ENCODE measurements at regions not wholly inside any gene's neighbourhood (a gene's known extent, or its start where the extent isn't known, plus 50 kb on each side); places are given as distances from the start of the nearest gene placed in this dataset.

- no peak for DNase-seq (ENCODE audit: low read depth, low spot score)
- H3K27ac ChIP-seq = no peak overlapping the region
Measured at GRCh38 chr2:6309415-6310255, 556.1 kb downstream of the CMPK2 start.

- DNase-seq (ENCODE audit: low read depth, low spot score) = no peak
- no peak overlapping the region for H3K27ac ChIP-seq
Measured at GRCh38 chr2:6310256-6311215, 555.2 kb downstream of the CMPK2 start.

DNA sequence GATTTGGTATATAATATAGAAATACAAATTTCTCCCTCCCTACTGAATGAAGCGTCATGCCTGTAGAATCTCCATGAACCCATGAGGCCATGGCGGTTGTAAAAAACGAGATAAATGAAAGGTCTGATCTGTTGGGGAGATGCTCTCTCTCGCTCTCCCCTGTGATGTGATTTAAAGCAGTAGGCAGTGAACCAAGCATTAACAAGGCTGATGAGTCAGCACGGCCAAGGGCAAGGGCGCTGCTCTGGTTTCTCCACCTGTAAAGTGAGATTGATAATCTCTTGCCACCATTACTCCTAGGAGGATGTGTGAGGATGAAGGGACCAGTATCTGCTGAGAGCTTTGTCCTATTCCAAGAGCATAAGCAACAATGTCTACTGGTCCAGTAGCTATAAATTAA, 553.3 kb downstream of the CMPK2 start:
- no peak for DNase-seq (ENCODE audit: low read depth, low spot score)
- H3K27ac ChIP-seq = no peak overlapping the region

GRCh38 chr2:6314218-6314960, 551.3 kb downstream of the CMPK2 start:
- DNase-seq (ENCODE audit: low read depth, low spot score) = no peak
- H3K27ac ChIP-seq = no peak overlapping the region

- DNase-seq (ENCODE audit: low read depth, low spot score) = no peak
- no peak overlapping the region for H3K27ac ChIP-seq
Measured at GRCh38 chr2:6325616-6326015, 540.1 kb downstream of the CMPK2 start.

- H3K27ac ChIP-seq = no peak overlapping the region
- no peak for DNase-seq (ENCODE audit: low read depth, low spot score)
Measured at GRCh38 chr2:6326958-6327357, 538.7 kb downstream of the CMPK2 start.

DNA sequence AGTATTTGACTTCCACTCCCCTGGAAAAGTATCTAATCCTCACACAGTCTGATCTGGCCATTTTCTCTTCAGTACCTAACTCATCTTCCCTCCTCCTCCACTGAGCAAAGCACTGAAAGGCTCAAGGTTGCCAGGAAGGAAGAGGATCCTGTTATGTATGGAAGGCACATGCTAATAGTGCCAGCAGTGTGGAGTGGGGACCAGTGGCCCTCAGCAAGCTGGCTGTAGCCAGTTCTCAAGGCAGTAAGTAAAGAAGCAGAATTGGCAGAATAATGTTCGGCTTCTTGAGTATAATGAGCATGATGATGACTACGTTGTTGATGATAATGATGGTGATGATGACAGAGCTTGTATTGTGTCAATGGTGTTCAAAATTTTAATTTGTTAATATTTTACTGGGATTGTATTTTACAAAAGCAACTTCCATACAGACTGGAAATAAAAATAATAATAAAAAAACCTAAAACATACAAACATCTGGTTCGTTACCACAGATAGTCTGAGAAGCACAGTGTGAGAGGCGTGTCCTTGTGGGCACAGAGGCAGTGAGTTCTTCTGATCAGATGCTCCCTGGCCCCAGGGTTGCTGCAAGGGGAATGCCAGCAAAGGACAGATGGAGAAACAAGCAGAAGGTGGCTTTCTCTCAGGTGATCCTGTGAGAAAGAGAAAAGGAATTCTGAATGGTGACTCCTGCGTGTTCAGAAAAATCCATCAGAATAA, 528.8 kb downstream of the CMPK2 start:
- DNase-seq (ENCODE audit: low read depth, low spot score) = no peak

DNA sequence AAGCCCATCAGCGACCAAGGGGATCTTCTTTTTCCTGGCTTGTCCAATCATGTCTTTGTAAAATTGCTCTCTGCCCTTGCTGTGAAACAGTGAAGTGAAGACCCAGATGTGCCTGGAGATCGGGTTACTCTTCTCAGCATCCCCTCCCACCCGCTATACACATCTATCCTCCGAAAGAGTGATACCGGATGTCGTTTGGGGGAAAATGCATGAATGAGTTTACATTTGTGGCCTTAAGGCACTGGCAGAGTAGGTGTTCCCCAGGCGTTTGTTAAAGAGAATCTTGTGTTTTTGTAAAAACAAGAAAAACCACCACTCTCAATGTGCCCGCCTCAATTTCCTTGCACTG, 528.3 kb downstream of the CMPK2 start:
- H3K27ac ChIP-seq = no peak overlapping the region
- DNase-seq (ENCODE audit: low read depth, low spot score) = no peak

More for the DNA sequence above, 528.8 kb downstream of the CMPK2 start:
- H3K27ac ChIP-seq = no peak overlapping the region

DNA sequence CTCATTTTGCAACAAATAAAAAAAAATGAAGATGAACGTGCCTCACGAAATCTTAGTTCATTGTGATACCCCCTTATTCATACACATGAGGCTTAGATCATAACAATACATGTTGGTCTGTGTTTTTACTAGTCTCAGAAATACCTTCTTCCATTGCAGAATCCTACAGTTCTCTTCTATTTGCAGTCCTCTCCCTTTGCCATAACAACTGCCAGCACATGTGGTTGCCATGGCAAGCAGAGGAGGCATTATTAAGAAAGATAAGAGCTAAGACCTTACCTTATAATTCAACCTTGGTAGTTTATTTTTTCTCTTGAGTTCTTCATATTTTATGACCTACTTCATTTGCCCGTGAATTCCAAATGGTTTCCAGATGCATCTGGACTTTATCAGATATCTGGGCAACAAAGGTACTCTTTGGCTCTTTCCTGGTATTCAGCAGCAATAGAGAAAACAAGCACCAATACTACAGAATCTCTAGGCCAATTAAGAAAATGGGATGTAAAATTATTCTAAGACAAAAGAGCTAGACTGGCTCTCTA, 524.0 kb downstream of the CMPK2 start:
- H3K27ac ChIP-seq = no peak overlapping the region
- DNase-seq (ENCODE audit: low read depth, low spot score) = no peak

GRCh38 chr2:6342273-6342920, 523.3 kb downstream of the CMPK2 start:
- no peak for DNase-seq (ENCODE audit: low read depth, low spot score)
- no peak overlapping the region for H3K27ac ChIP-seq

GRCh38 chr2:6343076-6343475, 522.6 kb downstream of the CMPK2 start:
- no peak for DNase-seq (ENCODE audit: low read depth, low spot score)
- no peak overlapping the region for H3K27ac ChIP-seq

DNA sequence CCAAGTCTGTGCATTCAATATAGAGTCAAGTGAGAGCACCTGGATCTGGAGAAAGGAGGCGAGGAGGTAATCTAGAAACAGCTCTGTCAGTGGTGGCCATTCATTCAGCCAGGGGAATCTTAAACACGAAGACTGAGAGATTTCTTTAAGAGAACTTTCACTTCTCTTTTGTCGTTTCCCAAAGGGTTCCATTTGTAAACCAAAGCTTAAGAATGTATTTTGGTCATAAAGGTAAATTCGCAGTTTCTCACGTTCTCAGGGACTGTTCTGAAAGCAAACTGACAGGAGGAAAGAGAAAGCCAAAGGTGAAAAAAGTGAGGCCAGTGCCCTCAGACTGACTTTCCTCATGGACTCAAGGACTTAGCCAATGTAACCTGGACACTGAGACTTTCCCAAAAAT, 513.5 kb downstream of the CMPK2 start:
- H3K27ac ChIP-seq = no peak overlapping the region
- DNase-seq (ENCODE audit: low read depth, low spot score) = no peak

GRCh38 chr2:6352906-6353515, 512.7 kb downstream of the CMPK2 start:
- DNase-seq (ENCODE audit: low read depth, low spot score) = no peak

GRCh38 chr2:6353669-6354068, 512.0 kb downstream of the CMPK2 start:
- no peak overlapping the region for H3K27ac ChIP-seq
- no peak for DNase-seq (ENCODE audit: low read depth, low spot score)

More at GRCh38 chr2:6352906-6353515, 512.7 kb downstream of the CMPK2 start:
- H3K27ac ChIP-seq = no peak overlapping the region

- no peak for DNase-seq (ENCODE audit: low read depth, low spot score)
- H3K27ac ChIP-seq = no peak overlapping the region
Measured at GRCh38 chr2:6354546-6354945, 511.2 kb downstream of the CMPK2 start.

GRCh38 chr2:6355886-6356761, 509.6 kb downstream of the CMPK2 start:
- no peak overlapping the region for H3K27ac ChIP-seq
- no peak for DNase-seq (ENCODE audit: low read depth, low spot score)

DNA sequence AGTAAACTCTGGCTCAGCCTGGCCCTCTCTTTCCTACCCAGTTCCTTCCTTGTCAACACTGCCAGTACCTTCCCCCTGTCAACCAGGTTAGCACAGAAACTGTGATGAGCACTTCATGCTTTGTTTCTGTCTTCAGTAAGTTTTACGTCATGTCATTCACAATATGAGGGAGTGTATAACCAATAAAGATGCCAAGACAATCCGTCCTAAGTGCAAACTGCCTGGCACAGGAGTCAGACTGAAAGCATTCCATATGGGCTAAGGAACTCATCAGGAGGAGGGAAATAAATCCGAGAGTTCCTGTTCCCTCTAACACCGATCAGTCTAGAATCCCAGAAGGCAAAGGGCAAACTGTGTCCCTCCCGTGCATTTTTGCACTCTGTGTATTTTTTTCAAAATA, 507.2 kb downstream of the CMPK2 start:
- no peak overlapping the region for H3K27ac ChIP-seq
- no peak for DNase-seq (ENCODE audit: low read depth, low spot score)

GRCh38 chr2:6358985-6359384, 506.7 kb downstream of the CMPK2 start:
- no peak for DNase-seq (ENCODE audit: low read depth, low spot score)
- H3K27ac ChIP-seq = no peak overlapping the region
